ENCODE measurements at regions not wholly inside any gene's neighbourhood (a gene's known extent, or its start where the extent isn't known, plus 50 kb on each side); places are given as distances from the start of the nearest gene placed in this dataset.

DNA sequence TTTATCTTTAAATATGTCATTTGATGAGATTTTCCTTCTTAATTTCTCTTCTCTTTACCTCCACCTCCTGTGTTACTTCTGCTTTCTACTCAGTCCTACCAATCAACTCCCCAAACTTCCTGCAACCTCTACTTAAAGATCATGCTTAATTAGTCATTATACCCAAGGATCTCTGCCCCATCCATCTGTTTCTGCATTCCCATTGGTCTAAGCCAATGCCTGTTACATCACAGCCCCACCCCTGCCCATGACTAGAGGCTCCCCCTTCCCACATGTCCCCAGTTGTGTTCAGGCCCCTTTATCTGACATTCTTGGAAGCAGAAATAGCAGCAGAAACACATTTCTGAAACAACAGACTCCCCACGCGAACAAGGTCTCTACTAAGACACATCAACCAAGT, 319.1 kb upstream of the NFE2L3 start:
- no peak for ATAC-seq
- TF ChIP-seq, protein P1, sequence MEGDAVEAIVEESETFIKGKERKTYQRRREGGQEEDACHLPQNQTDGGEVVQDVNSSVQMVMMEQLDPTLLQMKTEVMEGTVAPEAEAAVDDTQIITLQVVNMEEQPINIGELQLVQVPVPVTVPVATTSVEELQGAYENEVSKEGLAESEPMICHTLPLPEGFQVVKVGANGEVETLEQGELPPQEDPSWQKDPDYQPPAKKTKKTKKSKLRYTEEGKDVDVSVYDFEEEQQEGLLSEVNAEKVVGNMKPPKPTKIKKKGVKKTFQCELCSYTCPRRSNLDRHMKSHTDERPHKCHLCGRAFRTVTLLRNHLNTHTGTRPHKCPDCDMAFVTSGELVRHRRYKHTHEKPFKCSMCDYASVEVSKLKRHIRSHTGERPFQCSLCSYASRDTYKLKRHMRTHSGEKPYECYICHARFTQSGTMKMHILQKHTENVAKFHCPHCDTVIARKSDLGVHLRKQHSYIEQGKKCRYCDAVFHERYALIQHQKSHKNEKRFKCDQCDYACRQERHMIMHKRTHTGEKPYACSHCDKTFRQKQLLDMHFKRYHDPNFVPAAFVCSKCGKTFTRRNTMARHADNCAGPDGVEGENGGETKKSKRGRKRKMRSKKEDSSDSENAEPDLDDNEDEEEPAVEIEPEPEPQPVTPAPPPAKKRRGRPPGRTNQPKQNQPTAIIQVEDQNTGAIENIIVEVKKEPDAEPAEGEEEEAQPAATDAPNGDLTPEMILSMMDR (IDR thresholded peaks at IDR 0.05): no peak
- Histone ChIP-seq H3K36me3 (ENCODE audit: low read depth) (no peaks in the 10 kb centered on the region), H3K4me3 (no peak overlapping the region), H3K4me1 (ENCODE audit: low read depth) (peaks cover 5% of the 10 kb centered on the region), H3K9me3 (no peaks in the 10 kb centered on the region)
- DNase-seq: no peak
- intact Hi-C loops (cut with DNase I, micrococcal nuclease): no loop called here

DNA sequence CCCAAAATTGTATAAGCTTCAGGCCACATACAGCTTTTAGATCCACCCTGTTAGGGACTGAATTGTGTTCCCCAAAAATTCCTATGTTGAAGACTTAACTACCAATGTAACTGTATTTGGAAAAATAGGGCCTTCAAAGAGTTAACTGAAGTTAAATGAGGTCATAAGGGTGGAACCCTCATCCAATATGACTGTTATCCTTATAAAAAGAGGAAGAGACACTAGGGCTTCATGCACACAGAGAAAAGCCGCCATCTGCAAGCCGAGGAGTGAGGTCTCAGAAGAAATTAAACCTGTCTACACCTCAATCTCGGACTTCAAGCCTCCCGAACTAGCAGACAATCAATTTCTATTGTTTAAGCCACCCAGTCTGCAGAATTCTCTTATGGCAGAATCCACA, 317.9 kb upstream of the NFE2L3 start:
- DNase-seq (no peak), ATAC-seq (no peak)
- TF ChIP-seq, protein P1 (IDR thresholded peaks at IDR 0.05): no peak
- intact Hi-C loops (cut with DNase I, micrococcal nuclease): no loop called here
- no peaks in the 10 kb centered on the region for H3K9me3 ChIP-seq
- H3K36me3 ChIP-seq (ENCODE audit: low read depth): no peaks in the 10 kb centered on the region
- H3K4me3 ChIP-seq: no peak overlapping the region
- peaks cover 5% of the 10 kb centered on the region for H3K4me1 ChIP-seq (ENCODE audit: low read depth)

DNA sequence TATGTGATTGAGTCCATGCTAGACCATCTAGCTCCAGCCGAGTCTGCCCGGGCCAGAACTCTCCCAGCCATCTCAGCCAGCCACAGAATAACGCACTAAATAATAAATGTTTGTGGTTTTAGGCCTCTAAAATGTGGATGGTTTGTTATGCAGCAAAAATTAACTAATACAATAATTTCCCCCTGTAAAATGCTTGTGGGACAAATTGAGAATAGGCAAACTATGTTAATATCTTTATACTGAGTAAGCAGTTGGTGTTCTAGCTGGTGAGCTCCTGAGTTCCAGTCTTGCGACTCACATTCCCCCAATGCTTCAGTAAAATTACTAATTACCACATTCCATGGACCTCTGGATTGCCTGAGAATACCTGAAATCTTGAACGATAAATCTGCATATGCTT, 316.8 kb upstream of the NFE2L3 start:
- intact Hi-C loops (cut with DNase I, micrococcal nuclease): no loop called here
- DNase-seq: no peak
- TF ChIP-seq, protein P1 (IDR thresholded peaks at IDR 0.05): no peak

DNA sequence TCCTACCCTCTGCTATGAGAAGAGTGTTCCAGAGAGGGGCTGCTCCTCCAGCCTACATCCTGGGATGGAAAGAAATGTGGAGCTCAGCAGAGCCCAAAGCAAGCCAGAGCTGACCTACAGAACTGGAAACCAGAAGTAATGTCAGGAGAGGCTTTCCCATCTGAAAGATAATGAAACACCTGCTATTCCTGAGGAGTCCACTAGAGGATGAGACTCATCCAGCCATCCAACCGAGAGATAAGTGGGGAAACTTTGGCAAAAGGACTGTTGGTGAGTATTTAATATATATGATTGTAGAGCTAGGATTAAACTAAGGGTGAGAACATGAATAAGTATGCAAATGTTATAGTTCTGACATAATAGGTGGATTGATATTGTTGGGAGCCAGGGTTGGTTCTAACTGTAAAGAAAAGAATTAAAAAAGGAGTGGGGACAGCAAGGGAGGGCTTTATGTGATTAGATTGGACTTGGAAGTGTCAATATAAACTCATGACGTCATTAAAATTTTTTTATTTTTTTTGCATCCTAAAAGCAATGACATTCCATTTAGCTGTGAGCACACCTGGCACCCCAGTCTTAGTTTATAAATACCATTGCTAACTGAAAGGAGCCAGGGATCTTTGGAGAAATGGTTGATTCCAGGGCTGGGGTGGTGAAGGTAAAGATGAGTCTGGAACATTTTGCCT, 312.8 kb upstream of the NFE2L3 start:
- Histone ChIP-seq H3K4me1 (ENCODE audit: low read depth) (no peaks in the 10 kb centered on the region), H3K4me3 (no peak overlapping the region), H3K9me3 (no peaks in the 10 kb centered on the region), H3K36me3 (ENCODE audit: low read depth) (no peaks in the 10 kb centered on the region)
- TF ChIP-seq, protein P1 (IDR thresholded peaks at IDR 0.05): no peak
- DNase-seq (no peak), ATAC-seq (no peak)
- intact Hi-C loops (cut with DNase I, micrococcal nuclease): no loop called here

More for the DNA sequence above, 316.8 kb upstream of the NFE2L3 start:
- H3K9me3 ChIP-seq: no peaks in the 10 kb centered on the region
- no peaks in the 10 kb centered on the region for H3K36me3 ChIP-seq (ENCODE audit: low read depth)
- H3K4me3 ChIP-seq: no peak overlapping the region
- H3K4me1 ChIP-seq (ENCODE audit: low read depth): peaks cover 5% of the 10 kb centered on the region
- no peak for ATAC-seq

DNA sequence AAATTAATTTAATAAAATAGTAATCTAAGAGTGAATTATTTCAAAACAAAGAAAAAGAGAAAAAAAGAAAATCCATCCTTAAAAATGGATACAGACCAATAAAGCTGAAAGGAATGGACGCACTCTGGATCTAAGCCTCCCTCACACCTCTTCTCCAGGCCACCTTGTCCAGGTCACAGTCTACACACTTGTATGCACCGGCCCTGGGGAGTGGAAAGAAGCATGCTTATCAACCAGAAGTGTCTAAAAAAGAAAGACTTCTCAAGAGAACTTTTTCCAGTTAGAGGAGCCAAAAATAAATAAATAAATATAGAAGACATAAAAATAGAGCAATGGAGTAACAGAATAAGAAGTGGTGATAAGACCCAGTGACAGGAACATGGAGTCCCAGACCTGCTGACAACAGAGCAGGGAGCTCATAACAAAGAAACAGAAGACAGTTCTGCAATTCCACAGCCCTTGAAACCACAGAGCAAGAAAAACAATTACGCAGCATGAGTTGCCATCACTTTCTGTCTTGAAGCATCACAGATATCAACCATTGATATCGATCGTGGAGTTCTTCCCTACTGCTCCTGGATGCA, 311.7 kb upstream of the NFE2L3 start:
- Histone ChIP-seq H3K4me1 (ENCODE audit: low read depth) (no peaks in the 10 kb centered on the region), H3K36me3 (ENCODE audit: low read depth) (no peaks in the 10 kb centered on the region), H3K9me3 (no peaks in the 10 kb centered on the region), H3K4me3 (no peak overlapping the region)
- intact Hi-C loops (cut with DNase I, micrococcal nuclease): no loop called here
- ATAC-seq (no peak), DNase-seq (no peak)
- TF ChIP-seq, protein P1 (IDR thresholded peaks at IDR 0.05): no peak
